Right kidney (tissue), 1 donor: ENCODE measurements at regions not wholly inside any gene's neighbourhood (a gene's known extent, or its start where the extent isn't known, plus 50 kb on each side); places are given as distances from the start of the nearest gene placed in this dataset.

Source experiments
- DNase-seq: peaks from one replicate; pipeline ENCODE4 v3.0.0-alpha.2; 2016

DNA sequence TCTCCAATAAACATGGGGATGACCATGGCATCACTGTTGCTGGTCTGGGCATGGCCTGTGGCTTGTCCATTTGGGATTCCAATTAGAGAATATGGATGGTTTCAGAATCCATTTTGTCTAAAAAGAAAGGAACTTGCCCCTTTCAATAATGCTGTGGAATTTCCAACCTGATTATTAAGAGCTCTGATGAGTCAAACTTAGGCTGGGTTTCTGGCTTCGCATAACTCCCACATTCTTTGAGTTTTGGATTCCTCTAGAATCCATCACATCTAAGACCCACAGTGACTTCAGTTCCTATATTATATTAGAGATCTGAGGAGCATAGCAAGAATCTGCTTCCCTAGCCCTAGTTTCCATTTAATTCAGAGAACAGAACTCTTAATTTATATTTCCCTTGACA lies 531.5 kb downstream of the TNS1 start:
- DNase-seq = no peak

DNA sequence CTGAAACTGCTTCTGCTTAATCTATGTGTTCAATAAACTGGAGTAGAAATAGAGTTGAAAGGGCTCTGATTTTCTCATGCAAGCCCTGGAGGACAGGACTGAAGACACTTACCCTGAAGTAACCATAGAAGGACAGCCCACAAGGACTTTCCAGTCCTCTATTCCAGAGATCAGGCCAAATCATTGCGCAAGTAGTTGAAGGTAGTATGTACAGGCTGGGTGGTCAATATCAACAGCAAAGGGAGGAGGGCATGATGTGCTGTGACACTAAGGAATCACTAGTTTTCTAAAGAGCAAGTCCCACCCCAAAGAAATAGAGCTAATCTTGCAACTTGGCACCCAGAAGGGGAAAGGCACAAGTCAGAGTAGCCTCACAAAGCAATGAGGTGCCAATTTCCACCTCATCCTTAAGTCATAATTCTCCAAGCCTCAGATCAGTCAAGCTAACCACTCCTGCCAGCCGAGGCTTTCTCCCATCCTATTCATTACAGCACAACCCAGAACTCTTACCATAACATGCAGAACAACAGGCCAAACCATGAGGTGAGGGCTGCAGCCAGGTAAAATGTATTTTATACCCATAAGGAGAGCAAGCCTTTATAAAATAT lies 533.5 kb downstream of the TNS1 start:
- no peak for DNase-seq

DNA sequence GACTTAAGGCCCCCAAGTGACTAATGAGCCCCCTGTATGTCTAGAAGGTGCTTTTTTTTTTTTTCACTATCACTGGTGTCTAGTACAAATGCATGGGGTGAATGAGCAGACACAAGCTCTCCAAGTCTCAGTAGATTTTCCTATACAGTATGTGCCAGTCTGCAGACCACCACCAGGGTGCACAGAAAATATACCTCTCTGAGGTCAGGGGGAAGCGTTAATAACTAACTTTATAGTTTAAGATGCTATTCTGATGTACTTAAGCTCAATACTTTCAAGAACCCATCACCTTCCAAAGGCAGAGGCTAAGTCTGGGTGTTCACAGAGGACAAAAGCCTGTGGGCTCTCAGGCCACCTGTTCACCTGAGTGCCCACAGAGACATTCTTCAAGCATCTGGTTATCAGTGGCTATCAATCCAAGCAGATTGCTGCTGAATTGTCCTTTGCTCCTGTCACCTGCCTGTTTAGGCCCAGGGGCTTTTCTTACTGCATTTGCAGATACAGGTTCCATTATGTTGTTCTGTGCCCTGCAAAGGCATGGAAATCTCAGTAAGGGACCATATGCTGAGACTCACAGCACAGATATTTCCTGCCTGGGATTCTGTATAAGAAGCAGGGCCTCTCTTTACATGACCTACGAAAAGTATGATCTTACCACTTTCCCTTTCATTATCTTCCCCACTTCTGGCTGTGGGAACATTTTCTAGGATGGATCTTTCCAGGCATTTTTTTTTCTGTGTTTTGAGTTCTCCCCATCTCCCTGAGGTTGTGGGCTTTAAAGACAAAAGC lies 534.6 kb downstream of the TNS1 start:
- no peak for DNase-seq

DNA sequence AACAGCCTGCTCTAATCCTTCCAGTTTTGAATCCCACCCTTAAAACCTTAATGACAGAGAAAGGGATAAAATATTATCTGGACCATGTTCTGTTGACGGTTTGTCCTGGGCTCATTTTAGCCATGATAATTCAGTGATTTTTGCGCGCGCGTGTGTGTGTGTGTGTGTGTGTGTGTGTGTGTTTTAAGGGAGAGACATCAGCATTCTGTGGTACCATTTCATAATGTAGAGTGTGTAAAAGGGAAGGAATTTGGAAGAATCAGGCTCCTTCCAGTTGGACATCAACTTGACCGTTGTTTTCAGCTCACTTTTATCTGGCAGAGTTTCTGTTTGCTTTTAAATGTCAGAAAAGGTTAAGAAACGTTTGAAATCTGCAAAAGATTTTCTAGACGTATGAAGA lies 535.5 kb downstream of the TNS1 start:
- no peak for DNase-seq

DNA sequence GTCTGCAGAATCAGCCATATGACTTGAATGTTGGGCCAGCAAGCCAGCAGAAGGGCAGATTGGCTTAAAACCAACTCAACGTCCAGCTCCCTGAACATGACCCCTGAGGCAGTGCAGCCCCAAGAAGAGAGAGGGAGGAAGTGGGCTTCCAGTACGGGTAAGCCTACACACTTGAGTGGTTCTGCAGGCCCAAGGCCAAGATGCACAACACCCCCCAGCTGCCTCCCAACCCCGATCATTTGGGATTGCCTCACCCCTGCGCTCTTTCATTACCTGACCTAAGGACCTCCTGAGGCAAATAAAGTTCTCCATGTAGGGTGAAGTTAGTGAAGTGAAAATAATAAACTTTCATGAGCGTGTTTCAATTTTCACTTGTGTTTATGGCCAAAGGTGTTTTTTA lies 536.0 kb downstream of the TNS1 start:
- no peak for DNase-seq

DNA sequence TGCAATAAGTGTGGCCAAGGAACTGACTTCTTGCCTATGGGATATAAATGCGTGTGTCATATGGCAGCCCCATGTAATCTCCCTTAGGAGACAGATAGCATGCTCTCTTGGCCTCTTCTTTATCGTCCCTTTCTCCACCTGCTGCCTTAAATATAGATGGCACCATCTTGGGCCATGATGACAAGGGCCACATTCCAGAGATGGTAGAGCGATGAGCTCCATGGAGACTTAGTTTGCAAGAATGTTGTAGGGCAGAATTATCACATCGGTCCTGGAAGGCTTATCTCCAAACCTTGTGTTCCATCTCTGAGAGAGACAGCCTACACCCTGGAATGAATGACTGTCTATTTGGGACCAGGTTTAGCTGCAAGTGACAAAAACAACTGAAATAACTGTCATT lies 536.7 kb downstream of the TNS1 start:
- DNase-seq = no peak

DNA sequence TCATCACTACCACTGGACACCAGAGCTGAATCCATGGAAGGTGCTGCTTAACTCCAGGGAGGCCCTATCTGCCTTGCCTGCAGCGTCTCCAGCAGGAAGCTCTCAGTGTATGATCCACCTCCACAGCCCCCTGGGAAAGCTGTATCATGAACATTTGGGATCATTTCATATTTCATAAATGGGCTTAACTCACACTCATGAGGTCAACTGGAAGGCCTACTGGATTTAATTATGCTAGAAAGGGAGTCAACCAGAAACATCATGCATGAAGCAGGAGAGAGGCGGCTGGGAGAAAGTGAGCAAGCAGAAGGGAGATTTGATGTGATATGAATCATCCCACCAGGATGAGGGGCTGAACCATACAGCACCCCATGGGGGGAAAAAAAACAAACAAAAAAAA lies 537.7 kb downstream of the TNS1 start:
- DNase-seq = no peak

DNA sequence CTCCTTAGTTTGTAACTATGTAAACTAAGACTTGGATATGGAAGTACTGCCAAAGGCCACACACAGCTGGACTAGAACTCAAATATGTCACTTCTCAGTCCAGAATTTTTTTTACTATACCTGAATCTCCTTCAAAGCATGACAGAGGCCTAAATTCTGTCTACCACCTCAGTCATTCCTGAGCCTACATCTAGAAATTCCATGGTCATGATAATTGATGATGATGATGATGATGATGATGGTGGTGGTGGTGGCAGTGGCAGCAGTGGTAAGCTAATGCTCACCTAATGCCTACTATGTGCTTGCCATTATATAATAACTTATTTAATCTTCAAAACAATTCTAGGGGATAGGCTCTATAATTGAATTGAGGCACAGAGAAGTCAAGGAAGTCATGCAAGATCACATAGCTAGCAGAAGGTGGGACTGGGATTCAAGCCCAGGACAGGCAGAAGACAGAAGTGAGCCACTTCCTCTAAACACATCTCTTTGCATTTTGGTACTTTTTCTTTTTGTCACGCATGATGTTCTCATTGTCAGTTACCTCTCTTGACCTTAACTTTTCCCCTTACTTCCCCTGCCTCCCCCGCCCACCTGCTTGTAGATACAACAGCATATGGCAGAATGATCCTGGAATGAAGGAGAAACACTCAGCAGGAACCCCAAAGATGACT lies 539.3 kb downstream of the TNS1 start:
- DNase-seq = no peak

DNA sequence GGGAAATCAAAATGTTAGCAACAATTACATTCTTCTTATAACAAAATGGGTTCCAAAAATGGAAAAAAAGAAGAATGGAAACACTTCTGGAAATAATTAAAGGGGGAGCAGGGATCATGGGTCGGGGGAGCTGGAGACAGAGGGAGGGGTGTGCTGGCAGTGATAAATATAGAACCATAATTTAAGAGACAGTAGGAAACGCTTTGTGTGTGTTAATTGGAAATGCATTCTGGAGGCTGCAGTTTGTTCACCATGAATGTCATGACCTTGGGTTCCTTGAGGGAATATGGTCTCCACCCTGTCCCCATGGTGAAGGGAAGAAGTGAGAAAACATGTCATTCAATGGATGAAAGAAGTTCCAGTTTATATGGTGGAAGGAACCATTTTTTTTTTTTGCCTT lies 540.7 kb downstream of the TNS1 start:
- no peak for DNase-seq

DNA sequence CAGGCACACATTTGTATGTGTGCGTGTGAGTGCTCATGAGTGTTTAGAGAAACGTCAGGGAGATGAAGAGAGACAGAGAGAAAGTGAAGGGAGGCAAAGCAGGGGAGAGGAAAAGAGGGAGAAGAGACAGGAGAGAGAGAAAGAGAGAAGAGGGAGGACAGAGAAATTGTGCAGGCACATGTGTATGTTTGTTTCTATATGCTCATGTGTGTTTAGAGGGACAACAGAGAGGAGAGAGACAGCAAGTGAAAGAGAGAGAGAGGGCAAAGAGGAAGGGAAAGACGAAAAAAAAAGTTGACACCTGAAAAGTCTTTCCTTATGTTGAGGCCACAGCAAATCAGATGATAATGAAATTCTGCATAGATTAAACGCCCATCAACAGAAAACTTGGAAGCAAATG lies 541.1 kb downstream of the TNS1 start:
- no peak for DNase-seq

DNA sequence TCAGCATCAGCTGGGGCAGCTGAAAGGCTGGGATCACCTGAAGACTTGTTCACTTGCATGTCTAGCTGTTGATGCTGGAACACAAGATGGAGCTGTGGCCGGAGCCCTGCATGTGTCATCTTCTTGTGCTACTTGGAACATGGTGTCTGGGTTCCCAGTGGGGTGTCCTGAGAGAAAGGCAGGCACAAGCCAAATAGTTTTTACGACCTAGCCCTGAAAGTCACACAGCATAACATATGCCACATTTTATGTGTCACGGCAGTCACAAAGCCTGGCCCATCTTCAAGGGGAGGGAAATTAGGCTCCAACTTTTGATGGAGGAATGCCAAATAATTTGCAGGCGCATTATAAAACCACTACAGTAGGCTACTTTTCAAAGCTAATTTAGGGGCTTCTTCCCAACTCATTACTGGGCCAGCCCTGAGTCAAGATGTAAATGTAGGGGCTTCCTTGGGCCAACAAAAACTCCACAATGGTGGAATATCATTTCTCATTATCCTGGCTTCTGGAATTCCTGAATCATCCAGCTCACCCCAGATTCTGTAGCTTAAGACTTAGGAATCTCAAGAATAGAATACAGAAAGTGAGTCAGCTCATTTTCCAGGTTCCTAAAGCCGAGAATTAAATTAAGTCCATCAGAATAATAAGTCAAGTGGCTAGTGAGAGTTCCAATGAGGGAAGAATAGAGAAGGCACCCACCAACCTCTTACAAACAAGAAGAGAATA lies 543.0 kb downstream of the TNS1 start:
- DNase-seq = no peak

DNA sequence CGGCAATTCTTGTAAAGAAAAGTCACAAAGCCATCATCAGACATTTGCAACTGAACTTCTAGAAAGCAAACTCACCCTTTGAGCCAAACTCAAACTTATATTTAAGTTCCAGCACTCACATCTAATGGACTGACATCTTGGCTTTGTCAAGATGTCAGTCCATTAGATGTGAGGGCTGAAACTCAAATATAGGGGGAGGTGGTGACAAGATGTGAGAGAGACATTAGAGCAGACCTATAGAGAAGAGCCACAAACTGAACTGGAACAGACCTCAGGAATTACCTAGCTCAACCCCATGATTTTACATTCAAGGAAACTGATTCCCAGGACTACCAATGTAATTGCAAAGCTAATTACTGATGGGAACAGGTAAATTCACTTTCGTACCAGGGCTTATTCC lies 543.8 kb downstream of the TNS1 start:
- DNase-seq = no peak

DNA sequence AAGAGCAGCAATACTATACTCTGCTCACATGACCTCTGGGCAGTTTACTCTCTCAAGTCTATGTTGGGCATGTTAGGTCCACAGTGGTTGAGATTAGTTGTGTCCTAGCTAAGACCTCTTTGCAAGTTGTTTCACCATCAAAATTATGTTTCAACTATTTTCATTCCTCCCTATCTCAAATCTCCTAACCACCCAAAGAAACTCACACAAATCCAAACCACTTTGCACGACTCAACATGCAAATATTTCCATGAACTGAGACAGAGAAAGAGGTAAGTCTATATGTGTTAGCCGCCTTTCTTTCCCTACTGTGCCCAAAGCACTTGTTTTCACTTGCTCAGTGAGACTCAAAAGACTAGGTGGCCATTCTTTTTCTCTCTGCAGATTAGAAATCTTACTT lies 546.8 kb downstream of the TNS1 start:
- no peak for DNase-seq

DNA sequence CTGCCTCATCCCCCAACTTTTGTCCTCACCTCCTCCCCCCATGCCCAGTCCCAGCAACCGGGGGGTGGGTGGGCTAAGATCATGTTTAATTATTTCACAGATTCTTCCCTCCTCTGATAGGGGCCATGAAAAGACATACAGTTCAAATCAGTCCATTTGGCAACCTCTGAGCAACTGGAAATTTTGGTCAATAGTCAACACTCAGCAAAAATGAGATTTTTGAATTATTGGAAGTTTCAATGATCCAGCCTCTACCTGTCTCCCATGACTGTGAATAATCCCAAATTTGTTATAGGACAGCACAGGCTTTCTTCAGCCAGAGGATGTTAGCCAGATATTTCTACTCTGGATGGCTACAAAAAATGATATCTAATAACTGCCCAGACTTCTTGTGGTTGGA lies 549.9 kb downstream of the TNS1 start:
- no peak for DNase-seq

DNA sequence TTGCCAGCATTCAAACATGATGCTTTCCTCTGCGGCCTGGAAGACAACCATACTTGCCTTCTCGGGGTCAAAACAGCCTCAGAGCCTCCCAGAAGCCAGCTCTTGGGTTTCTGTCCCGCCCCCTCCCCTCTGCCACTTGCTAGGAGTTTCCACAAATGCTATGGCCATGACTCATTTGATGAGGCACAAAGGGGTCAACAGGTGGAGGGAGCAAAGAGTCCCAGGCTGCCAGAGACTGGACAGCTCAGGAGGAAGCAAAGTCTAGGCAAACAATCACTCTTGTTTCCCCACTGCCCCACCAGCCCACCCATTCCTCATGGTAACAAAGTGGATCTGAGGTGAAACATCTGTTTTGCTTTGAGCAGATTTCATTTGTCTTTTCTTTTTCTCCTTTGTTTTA lies 551.1 kb downstream of the TNS1 start:
- DNase-seq = no peak

DNA sequence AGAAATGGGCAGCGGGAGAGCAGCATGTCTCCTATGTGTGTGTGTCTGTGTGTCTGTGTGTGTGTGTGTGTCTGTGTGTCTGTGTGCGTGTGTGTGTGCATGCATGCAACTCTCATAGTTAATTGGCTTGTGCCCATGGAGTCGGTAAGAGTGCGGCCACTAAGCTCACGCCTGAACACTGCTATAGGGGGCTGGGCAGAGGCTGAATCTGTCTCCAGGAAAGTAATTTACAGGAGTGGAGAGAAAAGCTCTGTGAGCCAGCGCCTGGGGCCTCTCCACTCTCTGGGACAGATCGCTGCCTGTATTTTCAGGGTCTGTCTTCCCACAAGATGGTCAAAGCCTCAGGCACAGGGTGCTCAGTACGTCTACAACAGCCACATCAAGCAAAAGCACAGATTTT lies 553.4 kb downstream of the TNS1 start:
- DNase-seq = no peak

DNA sequence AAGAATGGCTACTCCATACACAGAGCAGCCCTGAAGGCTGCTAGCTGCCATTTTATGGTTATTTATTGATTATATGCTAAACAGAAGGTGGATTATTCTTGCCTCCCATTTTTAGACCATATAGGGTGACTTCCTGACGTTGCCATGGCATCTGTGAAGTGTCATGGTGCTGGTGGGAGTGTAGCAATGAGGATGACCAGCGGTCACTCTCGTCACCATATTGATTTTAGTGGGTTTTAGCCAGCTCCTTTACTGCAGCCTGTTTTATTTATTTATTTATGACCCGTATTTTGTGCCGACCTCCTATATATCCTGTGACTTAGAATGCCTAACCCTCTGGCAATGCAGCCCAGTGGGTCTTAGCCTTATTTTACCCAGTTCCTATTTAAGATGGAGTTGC lies 553.9 kb downstream of the TNS1 start:
- DNase-seq = no peak

DNA sequence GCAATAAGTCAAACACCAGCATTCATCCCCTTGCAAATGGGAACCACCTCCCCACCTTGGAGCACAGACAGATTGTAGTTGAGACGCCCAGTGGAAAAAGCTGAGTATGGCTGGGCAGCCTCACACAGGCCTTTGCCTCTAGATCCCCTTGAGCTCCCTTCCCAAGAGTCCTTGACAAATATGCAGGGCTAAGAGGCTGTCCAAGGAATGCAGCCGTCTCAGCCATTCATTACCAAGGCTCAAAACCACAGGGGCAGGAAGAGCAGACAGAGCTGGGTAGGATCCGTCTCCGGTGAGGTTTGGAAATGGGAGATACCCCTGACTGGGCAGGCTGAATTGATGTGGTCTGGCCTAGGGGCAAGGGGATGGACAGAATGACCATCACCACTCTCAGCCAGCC lies 557.1 kb downstream of the TNS1 start:
- DNase-seq = no peak

DNA sequence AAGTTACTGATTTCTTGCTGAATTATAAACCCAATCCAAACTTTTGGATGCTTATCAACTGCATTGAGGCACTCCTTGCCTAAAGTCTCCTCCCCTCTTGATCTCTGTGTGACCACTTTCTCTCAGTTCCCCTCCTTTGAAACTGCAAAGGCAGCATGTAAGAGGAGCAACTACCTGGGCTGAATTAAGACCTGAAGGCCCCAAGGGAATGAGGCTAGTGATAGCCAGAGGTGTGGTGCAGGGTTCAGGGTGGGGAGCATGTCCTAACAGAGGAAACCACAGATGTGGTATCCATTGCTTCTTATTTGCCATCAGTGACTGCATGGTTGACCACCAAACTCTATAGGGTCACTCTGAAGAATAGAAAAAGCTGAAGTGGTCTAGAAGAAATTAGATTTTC lies 557.9 kb downstream of the TNS1 start:
- DNase-seq = no peak

DNA sequence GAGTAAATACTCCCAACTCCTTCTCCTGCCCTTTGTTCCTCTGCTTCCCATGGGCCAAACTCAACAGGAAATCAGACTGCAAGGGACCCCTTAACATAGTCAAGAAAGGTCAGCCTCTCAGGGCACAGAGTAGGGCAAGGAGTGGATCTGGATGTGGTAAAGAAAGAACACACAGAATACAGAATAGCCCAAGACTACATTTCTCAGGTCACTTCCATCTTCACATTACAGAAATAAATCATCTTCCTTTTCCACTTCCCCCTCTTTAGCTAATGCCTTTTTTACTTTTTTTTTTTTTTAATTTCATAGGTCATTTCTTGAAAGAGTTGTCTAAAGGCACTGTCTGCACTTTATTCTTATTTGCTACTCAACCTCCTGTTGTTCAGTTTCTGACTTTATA lies 558.3 kb downstream of the TNS1 start:
- DNase-seq = no peak

DNA sequence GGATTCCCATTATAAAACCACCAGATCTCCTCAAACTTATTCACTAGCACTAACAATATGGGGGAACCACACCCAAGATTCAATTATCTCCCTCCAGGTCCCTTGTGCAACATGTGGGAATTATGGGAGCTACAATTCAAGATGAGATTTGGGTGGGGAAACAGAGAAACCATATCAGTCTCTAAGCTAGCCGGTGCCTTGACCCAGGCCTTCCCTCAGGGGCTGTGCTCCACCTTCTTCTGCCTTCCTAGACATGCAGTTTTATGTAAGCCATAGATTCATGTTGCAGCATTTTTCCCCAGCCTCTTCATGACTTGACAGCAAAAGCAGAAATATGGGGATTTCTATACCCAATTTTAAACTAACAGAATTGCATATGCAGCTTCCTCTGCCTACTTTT lies 559.2 kb downstream of the TNS1 start:
- DNase-seq = no peak

DNA sequence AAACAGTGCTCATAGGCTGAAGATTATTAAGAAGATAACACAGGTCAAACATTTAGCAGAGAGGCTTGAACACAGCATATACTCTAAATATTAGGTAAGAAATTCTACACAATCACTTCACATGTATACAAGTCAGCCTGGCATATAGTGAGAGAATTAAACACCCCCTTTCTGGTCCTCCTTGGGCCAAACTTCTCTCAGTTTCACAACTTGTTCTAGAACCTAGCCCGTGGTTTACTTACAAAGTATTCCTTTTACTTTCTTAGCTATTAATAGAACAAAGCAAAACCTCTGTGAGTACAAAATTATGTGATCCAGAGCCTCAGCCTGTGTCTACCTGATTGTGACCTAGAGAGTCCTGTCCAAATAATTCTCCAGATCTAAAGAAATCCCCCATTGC lies 562.8 kb downstream of the TNS1 start:
- no peak for DNase-seq

DNA sequence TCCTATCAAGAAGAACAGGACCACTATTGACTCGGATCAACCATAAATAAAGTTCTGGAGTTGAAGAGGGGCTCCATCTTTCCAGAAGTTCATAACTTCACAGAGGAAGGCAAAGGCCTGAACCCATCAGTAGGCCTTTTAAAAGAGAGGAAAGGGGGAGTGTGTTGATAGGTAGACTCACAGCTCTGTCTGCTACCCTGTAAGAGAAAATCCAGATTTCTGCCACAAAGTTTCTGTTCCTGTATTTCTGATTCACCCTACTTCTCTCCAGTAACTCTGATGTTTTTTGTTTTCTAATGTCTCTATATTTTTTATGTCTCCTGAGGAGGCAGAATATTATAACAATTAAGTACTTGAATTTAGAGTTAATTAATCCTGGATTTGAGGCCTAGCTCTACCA lies 564.0 kb downstream of the TNS1 start:
- DNase-seq = no peak
